GM12878 (cell line): ENCODE measurements at regions not wholly inside any gene's neighbourhood (a gene's known extent, or its start where the extent isn't known, plus 50 kb on each side); places are given as distances from the start of the nearest gene placed in this dataset.

ENCODE experiments used
- ATAC-seq: fragments of 200-7000 bp; cut with Tn5 transposase; 3 replicates; pipeline ENCODE4 v1.9.1; 2020; ENCODE audit warnings: mild to moderate bottlenecking, moderate library complexity
- BruUV-seq: library from RNA; stranded (reverse); fragments of 400-500 nt; replicated peaks from 2 replicates; lab custom pipeline; 2021; lab: Mats Ljungman, UMichigan
- CTCF ChIA-PET: fragments of 300-600 bp; sonication (Branson Sonifier 250); formaldehyde crosslinking; extraction: SDS; loops from one replicate; lab custom pipeline; 2021; ENCODE audit warnings: inconsistent platforms; lab: Yijun Ruan, JAX
- POLR2A ChIA-PET: fragments of 350-600 bp; formaldehyde crosslinking; extraction: SDS; loops from one replicate; lab custom pipeline; 2021; ENCODE audit warnings: inconsistent platforms; lab: Charles Lee
- RAD21 ChIA-PET: fragments of 300-600 bp; sonication (Branson Sonifier 250); formaldehyde crosslinking; loops from one replicate; lab custom pipeline; 2023; ENCODE audit warnings: antibody characterized with exemption; ENCODE audit not compliant: unreplicated experiment; lab: Charles Lee
- SMC1A ChIA-PET: fragments of 300-600 bp; sonication (Branson Sonifier 250); formaldehyde crosslinking; loops from one replicate; lab custom pipeline; 2023; ENCODE audit not compliant: unreplicated experiment, uncharacterized antibody; lab: Charles Lee
- DNase-seq: peaks from one replicate; pipeline ENCODE4 v3.0.0-alpha.2; 2011; ENCODE audit warnings: low read depth, low spot score
- FAIRE-seq: peaks from 3 replicates; lab custom pipeline; 2011; peaks lifted over from hg19 to GRCh38; lab: Jason Lieb, UNC
- H2AFZ ChIP-seq: 2 replicates; pipeline ENCODE4 v1.6.0; 2011; ENCODE audit warnings: low read depth, low read length, control low read depth; ENCODE audit not compliant: control insufficient read depth
- H3K27ac ChIP-seq: 2 replicates; pipeline ENCODE4 v1.5.1; 2011; ENCODE audit warnings: control low read depth; ENCODE audit not compliant: control insufficient read depth, insufficient read depth
- H3K27me3 ChIP-seq, 2 experiments: replicated peaks in 1 of 2; 2 replicates each; pipeline versions ENCODE4 v1.6.0 to v1.6.1; 2011; ENCODE audit warnings: low read length in 1 of 2; ENCODE audit not compliant: control insufficient read depth in 2 of 2, insufficient read depth in 2 of 2
- H3K36me3 ChIP-seq, 2 experiments: 2 replicates each; pipeline ENCODE4 v1.5.1; 2011; ENCODE audit warnings: low read length in 1 of 2; ENCODE audit not compliant: control insufficient read depth in 2 of 2, insufficient read depth in 2 of 2
- H3K4me1 ChIP-seq: 2 replicates; pipeline ENCODE4 v1.6.1; 2011; ENCODE audit warnings: mild to moderate bottlenecking, low read length, moderate library complexity, mixed read lengths; ENCODE audit not compliant: control insufficient read depth, insufficient read depth
- H3K4me2 ChIP-seq: 2 replicates; pipeline ENCODE4 v1.6.0; 2011; ENCODE audit warnings: control low read depth; ENCODE audit not compliant: control insufficient read depth, insufficient read depth
- H3K4me3 ChIP-seq: fragments of 200-600 bp; sonication (generic); 2 replicates; pipeline ENCODE4 v1.5.1; 2016
- H3K79me2 ChIP-seq: 2 replicates; pipeline ENCODE4 v1.6.0; 2011; ENCODE audit warnings: low read length; ENCODE audit not compliant: control insufficient read depth, insufficient read depth
- H3K9ac ChIP-seq: 2 replicates; pipeline ENCODE4 v1.8.0; 2011; ENCODE audit warnings: low read length, control low read depth, mixed read lengths; ENCODE audit not compliant: control insufficient read depth, insufficient read depth
- H3K9me3 ChIP-seq: replicated peaks from 3 replicates; pipeline ENCODE4 v1.5.1; 2011; ENCODE audit warnings: mild to moderate bottlenecking, low read length; ENCODE audit not compliant: control insufficient read depth, insufficient read depth
- H4K20me1 ChIP-seq: 2 replicates; pipeline ENCODE4 v1.6.0; 2011; ENCODE audit not compliant: control insufficient read depth, insufficient read depth
- BCL11A ChIP-seq: IDR thresholded peaks from 2 replicates; pipeline ENCODE4 v1.6.1; 2011; ENCODE audit warnings: low read depth, low read length
- ESRRA ChIP-seq: IDR thresholded peaks from 2 replicates; pipeline ENCODE4 v1.6.1; 2012; ENCODE audit warnings: mild to moderate bottlenecking, low read length, improper control_type of control experiment
- HDAC2 ChIP-seq: fragments of 200-600 bp; sonication (generic); IDR thresholded peaks from 2 replicates; pipeline ENCODE4 v1.6.1; 2017
- JUNB ChIP-seq: IDR thresholded peaks from 2 replicates; pipeline ENCODE4 v1.6.1; 2016; ENCODE audit warnings: antibody characterized with exemption, mild to moderate bottlenecking
- KAT2A ChIP-seq: conservative IDR thresholded peaks from 2 replicates; pipeline ENCODE4 v1.6.1; 2011; ENCODE audit warnings: low read depth, low read length; ENCODE audit not compliant: control insufficient read depth
- NFYA ChIP-seq: IDR thresholded peaks from 2 replicates; pipeline ENCODE4 v1.6.1; 2011; ENCODE audit warnings: low read depth, mild to moderate bottlenecking, low read length, improper control_type of control experiment, borderline replicate concordance
- PAX8 ChIP-seq: fragments of 450-650 bp; IDR thresholded peaks from 2 replicates; pipeline ENCODE4 v1.6.1; 2017; ENCODE audit warnings: mild to moderate bottlenecking, moderate library complexity
- PML ChIP-seq: IDR thresholded peaks from 2 replicates; pipeline ENCODE4 v1.6.1; 2012; ENCODE audit warnings: low read length, inconsistent platforms
- POLR2AphosphoS2 ChIP-seq: IDR thresholded peaks from 2 replicates; pipeline ENCODE4 v1.6.1; 2011; ENCODE audit warnings: low read depth, mild to moderate bottlenecking, low read length, improper control_type of control experiment, moderate library complexity
- POLR2AphosphoS5 ChIP-seq: IDR thresholded peaks from 2 replicates; pipeline ENCODE4 v1.6.1; 2011; ENCODE audit warnings: mild to moderate bottlenecking, low read length, inconsistent platforms
- RB1 ChIP-seq: fragments of 450-650 bp; formaldehyde crosslinking; IDR thresholded peaks from 2 replicates; pipeline ENCODE4 v1.6.1; 2017; ENCODE audit warnings: mild to moderate bottlenecking, borderline replicate concordance
- RFX5 ChIP-seq: IDR thresholded peaks from 2 replicates; pipeline ENCODE4 v1.6.1; 2011; ENCODE audit warnings: low read depth, low read length, improper control_type of control experiment
- SMC3 ChIP-seq: IDR thresholded peaks from 2 replicates; pipeline ENCODE4 v1.6.1; 2011; ENCODE audit warnings: low read length, improper control_type of control experiment, borderline replicate concordance
- ZBTB33 ChIP-seq: fragments of 450-650 bp; IDR thresholded peaks from 2 replicates; pipeline ENCODE4 v1.6.1; 2017; ENCODE audit warnings: mild to moderate bottlenecking
- ZBTB4 ChIP-seq: fragments of 450-650 bp; formaldehyde crosslinking; IDR thresholded peaks from 2 replicates; pipeline ENCODE4 v1.4.0; 2022; ENCODE audit warnings: mild to moderate bottlenecking, moderate library complexity
- WGBS: methylation state at CpG from one replicate; pipeline ENCODE4 v1.1.6; 2016; ENCODE audit warnings: low lambda C conversion rate; ENCODE audit not compliant: insufficient replicate concordance, insufficient coverage; ENCODE audit errors: missing lambda C conversion rate; 5-methylcytosine and 5-hydroxymethylcytosine counted together
- in situ Hi-C: fragments of 300-500 bp; cut with MboI; formaldehyde crosslinking; loops from 9 replicates; pipeline ENCODE4 v1.14.3; 2018; ENCODE audit warnings: mixed read lengths
- intact Hi-C: fragments of 100-400 bp; cut with micrococcal nuclease; formaldehyde crosslinking; loops from one replicate; pipeline ENCODE4 v1.14.2; 2022; ENCODE audit not compliant: unreplicated experiment
- TF ChIP-seq, protein P1 (sequence below): fragments of 450-650 bp; IDR thresholded peaks from 2 replicates; pipeline ENCODE4 v1.6.1; 2018; ENCODE audit warnings: mild to moderate bottlenecking, low read depth, moderate library complexity; ENCODE audit not compliant: partially characterized antibody

DNA sequence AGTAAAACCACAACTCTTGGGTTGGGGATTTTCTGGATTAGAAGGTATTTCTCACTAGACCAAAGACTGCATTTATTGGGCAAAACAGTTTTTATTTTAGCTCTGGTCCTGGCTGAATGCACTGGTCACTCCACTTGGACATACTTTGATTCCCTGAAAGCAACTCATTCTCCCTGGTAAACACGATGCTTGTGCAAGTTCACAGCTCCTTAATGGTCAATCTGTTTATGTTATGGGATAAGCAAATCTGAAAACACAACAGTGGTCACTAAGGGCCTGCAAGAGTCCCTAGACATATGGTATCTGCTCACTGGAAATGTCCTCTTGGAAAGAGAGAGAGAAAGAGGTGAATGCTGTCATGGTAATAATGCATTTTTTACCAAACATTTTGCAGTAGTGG, 559.8 kb downstream of the CDH26 start:
- no peak for TF ChIP-seq HDAC2
- no peak for TF ChIP-seq NFYA
- TF ChIP-seq ESRRA, result no peak
- TF ChIP-seq POLR2AphosphoS5, result no peak
- no peak for TF ChIP-seq KAT2A
- no peak for TF ChIP-seq SMC3
- TF ChIP-seq PAX8, result no peak
- no peak for TF ChIP-seq PML
- no peak for TF ChIP-seq RB1
- no peak for TF ChIP-seq BCL11A
- no peak for TF ChIP-seq RFX5
- no peak for TF ChIP-seq POLR2AphosphoS2
- no peak for TF ChIP-seq ZBTB33
- TF ChIP-seq, protein P1, sequence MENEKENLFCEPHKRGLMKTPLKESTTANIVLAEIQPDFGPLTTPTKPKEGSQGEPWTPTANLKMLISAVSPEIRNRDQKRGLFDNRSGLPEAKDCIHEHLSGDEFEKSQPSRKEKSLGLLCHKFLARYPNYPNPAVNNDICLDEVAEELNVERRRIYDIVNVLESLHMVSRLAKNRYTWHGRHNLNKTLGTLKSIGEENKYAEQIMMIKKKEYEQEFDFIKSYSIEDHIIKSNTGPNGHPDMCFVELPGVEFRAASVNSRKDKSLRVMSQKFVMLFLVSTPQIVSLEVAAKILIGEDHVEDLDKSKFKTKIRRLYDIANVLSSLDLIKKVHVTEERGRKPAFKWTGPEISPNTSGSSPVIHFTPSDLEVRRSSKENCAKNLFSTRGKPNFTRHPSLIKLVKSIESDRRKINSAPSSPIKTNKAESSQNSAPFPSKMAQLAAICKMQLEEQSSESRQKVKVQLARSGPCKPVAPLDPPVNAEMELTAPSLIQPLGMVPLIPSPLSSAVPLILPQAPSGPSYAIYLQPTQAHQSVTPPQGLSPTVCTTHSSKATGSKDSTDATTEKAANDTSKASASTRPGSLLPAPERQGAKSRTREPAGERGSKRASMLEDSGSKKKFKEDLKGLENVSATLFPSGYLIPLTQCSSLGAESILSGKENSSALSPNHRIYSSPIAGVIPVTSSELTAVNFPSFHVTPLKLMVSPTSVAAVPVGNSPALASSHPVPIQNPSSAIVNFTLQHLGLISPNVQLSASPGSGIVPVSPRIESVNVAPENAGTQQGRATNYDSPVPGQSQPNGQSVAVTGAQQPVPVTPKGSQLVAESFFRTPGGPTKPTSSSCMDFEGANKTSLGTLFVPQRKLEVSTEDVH, result no peak
- no peak for TF ChIP-seq ZBTB4 (CRISPR knock-in tag)
- no peak for TF ChIP-seq JUNB
- WGBS, result 0% methylated on average over 1 of the region's 1 CpG
- H3K27ac ChIP-seq, result no peak overlapping the region
- H2AFZ ChIP-seq, result no peak overlapping the region
- no peak overlapping the region for H3K9ac ChIP-seq
- BruUV-seq, result no TSS peak
- H3K9me3 ChIP-seq, result no peaks in the 10 kb centered on the region
- H3K4me2 ChIP-seq, result no peak overlapping the region
- DNase-seq, result no peak
- H3K79me2 ChIP-seq, result no peaks in the 10 kb centered on the region
- intact Hi-C loops (no loop called here), in situ Hi-C loops (no loop called here)
- no peaks in the 10 kb centered on the region for H3K36me3 ChIP-seq
- no peak for FAIRE-seq
- no peaks in the 10 kb centered on the region for H3K4me1 ChIP-seq
- SMC1A ChIA-PET, result no interaction called here
- H4K20me1 ChIP-seq, result no peaks in the 10 kb centered on the region
- ATAC-seq, result no peak
- POLR2A ChIA-PET, result no interaction called here
- no peaks in the 10 kb centered on the region for H3K27me3 ChIP-seq
- RAD21 ChIA-PET, result no interaction called here
- CTCF ChIA-PET, result no interaction called here
- no peak overlapping the region for H3K4me3 ChIP-seq
